ENCODE measurements at regions not wholly inside any gene's neighbourhood (a gene's known extent, or its start where the extent isn't known, plus 50 kb on each side); places are given as distances from the start of the nearest gene placed in this dataset.

DNA sequence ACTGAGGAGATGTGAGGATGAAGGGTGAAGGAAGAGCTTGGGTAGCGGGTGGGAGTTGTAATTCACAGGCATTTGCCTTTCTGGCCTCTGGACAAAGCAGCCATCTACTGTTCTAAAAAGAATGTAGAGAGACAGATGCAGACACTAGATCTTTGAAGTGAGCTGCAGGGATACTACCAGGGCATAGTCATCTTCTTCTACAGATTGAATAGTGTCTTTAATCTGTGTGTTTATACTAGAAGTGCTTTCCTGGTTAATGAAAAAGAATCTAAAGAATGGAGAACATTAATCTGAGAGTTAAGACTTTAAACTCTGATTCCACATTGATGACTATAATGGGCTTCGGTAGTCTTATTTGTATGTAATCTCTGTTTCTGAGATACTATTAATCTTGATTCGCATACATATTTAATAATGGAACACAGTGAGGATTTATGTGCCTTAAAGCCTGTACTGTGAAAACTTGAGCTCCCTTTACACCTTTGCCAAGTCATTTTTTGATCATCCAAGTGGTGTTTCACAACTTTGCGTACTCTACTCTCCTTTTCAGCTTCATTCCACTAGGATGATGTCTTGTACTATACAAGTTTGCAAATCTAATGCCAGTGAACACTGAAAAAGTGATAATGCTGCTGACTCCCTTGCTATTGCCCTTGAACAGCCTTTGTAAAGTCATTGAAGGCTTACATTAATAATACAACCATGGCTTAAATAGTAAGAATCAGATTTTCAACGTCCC lies 2199.4 kb upstream of the PCDH20 start:
- in situ Hi-C loops (cut with HindIII; ENCODE audit: extremely low pct_ligation_motif_present, low pct_unique_long_range_greater_than_20kb) (no loop called here), intact Hi-C loops (cut with micrococcal nuclease; ENCODE audit: unreplicated experiment) (no loop called here)
- no peaks in the 10 kb centered on the region for H3K36me3 ChIP-seq (replicated peaks in 1 of 2; ENCODE audit: control insufficient read depth in 1 of 2, insufficient read depth in 2 of 2, low read length in 2 of 2)
- TF ChIP-seq ZNF234 (CRISPR knock-in tag; conservative IDR thresholded peaks at IDR 0.05) = no peak
- TF ChIP-seq SMAD3 (CRISPR knock-in tag; IDR thresholded peaks at IDR 0.05) = no peak
- no peak for TF ChIP-seq ZNF382 (CRISPR knock-in tag; IDR thresholded peaks at IDR 0.05; ENCODE audit: borderline replicate concordance)
- TF ChIP-seq, protein P1, sequence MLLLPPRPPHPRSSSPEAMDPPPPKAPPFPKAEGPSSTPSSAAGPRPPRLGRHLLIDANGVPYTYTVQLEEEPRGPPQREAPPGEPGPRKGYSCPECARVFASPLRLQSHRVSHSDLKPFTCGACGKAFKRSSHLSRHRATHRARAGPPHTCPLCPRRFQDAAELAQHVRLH (CRISPR knock-in tag; IDR thresholded peaks at IDR 0.05; ENCODE audit: borderline replicate concordance, low read depth) = no peak
- TF ChIP-seq, protein P2, sequence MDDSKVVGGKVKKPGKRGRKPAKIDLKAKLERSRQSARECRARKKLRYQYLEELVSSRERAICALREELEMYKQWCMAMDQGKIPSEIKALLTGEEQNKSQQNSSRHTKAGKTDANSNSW (CRISPR knock-in tag; IDR thresholded peaks at IDR 0.05; ENCODE audit: borderline replicate concordance) = no peak
- TF ChIP-seq, protein P3, sequence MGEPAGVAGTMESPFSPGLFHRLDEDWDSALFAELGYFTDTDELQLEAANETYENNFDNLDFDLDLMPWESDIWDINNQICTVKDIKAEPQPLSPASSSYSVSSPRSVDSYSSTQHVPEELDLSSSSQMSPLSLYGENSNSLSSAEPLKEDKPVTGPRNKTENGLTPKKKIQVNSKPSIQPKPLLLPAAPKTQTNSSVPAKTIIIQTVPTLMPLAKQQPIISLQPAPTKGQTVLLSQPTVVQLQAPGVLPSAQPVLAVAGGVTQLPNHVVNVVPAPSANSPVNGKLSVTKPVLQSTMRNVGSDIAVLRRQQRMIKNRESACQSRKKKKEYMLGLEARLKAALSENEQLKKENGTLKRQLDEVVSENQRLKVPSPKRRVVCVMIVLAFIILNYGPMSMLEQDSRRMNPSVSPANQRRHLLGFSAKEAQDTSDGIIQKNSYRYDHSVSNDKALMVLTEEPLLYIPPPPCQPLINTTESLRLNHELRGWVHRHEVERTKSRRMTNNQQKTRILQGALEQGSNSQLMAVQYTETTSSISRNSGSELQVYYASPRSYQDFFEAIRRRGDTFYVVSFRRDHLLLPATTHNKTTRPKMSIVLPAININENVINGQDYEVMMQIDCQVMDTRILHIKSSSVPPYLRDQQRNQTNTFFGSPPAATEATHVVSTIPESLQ (CRISPR knock-in tag; conservative IDR thresholded peaks at IDR 0.05) = no peak
- TF ChIP-seq RBFOX2 (IDR thresholded peaks at IDR 0.05; ENCODE audit: low read depth, low read length) = no peak
- TF ChIP-seq, protein P4, sequence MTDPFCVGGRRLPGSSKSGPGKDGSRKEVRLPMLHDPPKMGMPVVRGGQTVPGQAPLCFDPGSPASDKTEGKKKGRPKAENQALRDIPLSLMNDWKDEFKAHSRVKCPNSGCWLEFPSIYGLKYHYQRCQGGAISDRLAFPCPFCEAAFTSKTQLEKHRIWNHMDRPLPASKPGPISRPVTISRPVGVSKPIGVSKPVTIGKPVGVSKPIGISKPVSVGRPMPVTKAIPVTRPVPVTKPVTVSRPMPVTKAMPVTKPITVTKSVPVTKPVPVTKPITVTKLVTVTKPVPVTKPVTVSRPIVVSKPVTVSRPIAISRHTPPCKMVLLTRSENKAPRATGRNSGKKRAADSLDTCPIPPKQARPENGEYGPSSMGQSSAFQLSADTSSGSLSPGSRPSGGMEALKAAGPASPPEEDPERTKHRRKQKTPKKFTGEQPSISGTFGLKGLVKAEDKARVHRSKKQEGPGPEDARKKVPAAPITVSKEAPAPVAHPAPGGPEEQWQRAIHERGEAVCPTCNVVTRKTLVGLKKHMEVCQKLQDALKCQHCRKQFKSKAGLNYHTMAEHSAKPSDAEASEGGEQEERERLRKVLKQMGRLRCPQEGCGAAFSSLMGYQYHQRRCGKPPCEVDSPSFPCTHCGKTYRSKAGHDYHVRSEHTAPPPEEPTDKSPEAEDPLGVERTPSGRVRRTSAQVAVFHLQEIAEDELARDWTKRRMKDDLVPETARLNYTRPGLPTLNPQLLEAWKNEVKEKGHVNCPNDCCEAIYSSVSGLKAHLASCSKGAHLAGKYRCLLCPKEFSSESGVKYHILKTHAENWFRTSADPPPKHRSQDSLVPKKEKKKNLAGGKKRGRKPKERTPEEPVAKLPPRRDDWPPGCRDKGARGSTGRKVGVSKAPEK (CRISPR knock-in tag; IDR thresholded peaks at IDR 0.05; ENCODE audit: borderline replicate concordance) = no peak
- TF ChIP-seq ZNF335 (CRISPR knock-in tag; IDR thresholded peaks at IDR 0.05) = no peak
- TF ChIP-seq GTF2F1 (IDR thresholded peaks at IDR 0.05; ENCODE audit: low read length) = no peak
- no peak for TF ChIP-seq RFX1 (IDR thresholded peaks at IDR 0.05)
- TF ChIP-seq ZNF235 (CRISPR knock-in tag; IDR thresholded peaks at IDR 0.05; ENCODE audit: borderline replicate concordance) = no peak
- no peak for TF ChIP-seq ZNF451 (CRISPR knock-in tag; IDR thresholded peaks at IDR 0.05)
- TF ChIP-seq ZNF749 (CRISPR knock-in tag; IDR thresholded peaks at IDR 0.05; ENCODE audit: borderline replicate concordance) = no peak
- no peak for TF ChIP-seq NR3C1 (CRISPR knock-in tag; IDR thresholded peaks at IDR 0.05)
- TF ChIP-seq ZNF510 (CRISPR knock-in tag; IDR thresholded peaks at IDR 0.05; ENCODE audit: low read depth) = no peak
- 14% methylated on average over 5 of the region's 5 CpGs for WGBS (ENCODE audit: low lambda C conversion rate)
- no peak overlapping the region for H3K27ac ChIP-seq (ENCODE audit: extremely low read length, insufficient read depth, low read length)
- H4K20me1 ChIP-seq (ENCODE audit: insufficient read depth, low read length) = no peaks in the 10 kb centered on the region
- H3K4me3 ChIP-seq (replicated peaks in 1 of 3; ENCODE audit: insufficient read depth in 1 of 3, low read depth in 2 of 3, low read length in 3 of 3) = no peak overlapping the region
- no peak overlapping the region for H3K9ac ChIP-seq (ENCODE audit: insufficient read depth, low read depth, low read length)
- CTCF ChIA-PET (ENCODE audit: low intra/inter-chr PET ratio, low total read pairs) = no interaction called here
- ATAC-seq (no peak), FAIRE-seq (no peak), DNase-seq (ENCODE audit: low spot score) (no peak)
- H3K4me2 ChIP-seq (ENCODE audit: low read depth, low read length) = no peak overlapping the region
- no peaks in the 10 kb centered on the region for H3K79me2 ChIP-seq (ENCODE audit: insufficient read depth, low read length)
- POLR2A ChIA-PET = no interaction called here
- no peaks in the 10 kb centered on the region for H3K9me3 ChIP-seq (ENCODE audit: low read length)
- H2AFZ ChIP-seq (ENCODE audit: low read length) = no peak overlapping the region
- H3K27me3 ChIP-seq (ENCODE audit: control insufficient read depth in 1 of 2, insufficient read depth in 2 of 2, low read length in 2 of 2) = no peaks in the 10 kb centered on the region
- no TSS peak for BruUV-seq (replicated peaks)
- no peaks in the 10 kb centered on the region for H3K4me1 ChIP-seq (ENCODE audit: insufficient read depth, low read length)
